Spleen (tissue), 7 donors: ENCODE measurements at regions not wholly inside any gene's neighbourhood (a gene's known extent, or its start where the extent isn't known, plus 50 kb on each side); places are given as distances from the start of the nearest gene placed in this dataset.

Experiments used
- CTCF ChIP-seq, 11 experiments: fragments of 200-600 bp in 7 of 11; fragments of 450-650 bp in 4 of 11; sonication (generic) in 4 of 11; IDR thresholded peaks in 8 of 11; conservative IDR thresholded peaks in 3 of 11; 1 replicate in 7 of 11; 2 replicates in 4 of 11; pipeline versions ENCODE4 v1.4.0 to v1.8.0; 2016 to 2021; ENCODE audit warnings: antibody characterized with exemption in 11 of 11, inconsistent platforms in 4 of 11, mild to moderate bottlenecking in 1 of 11
- POLR2A ChIP-seq, 3 donors: fragments of 450-650 bp; IDR thresholded peaks; one replicate each; pipeline ENCODE4 v1.5.1; 2017; ENCODE audit warnings: antibody characterized with exemption in 3 of 3, mild to moderate bottlenecking in 1 of 3
- POLR2AphosphoS5 ChIP-seq, 3 donors: sonication (generic); formaldehyde crosslinking; IDR thresholded peaks; one replicate each; pipeline ENCODE4 v1.5.1; 2017; ENCODE audit warnings: antibody characterized with exemption in 3 of 3
- donor health status: DM: no; HTN: no; CAD: no; lungs with moderate emphysema.
- donor health status: DM: no; HTN: no; CAD: no.
- donor health status: DM: no; HTN: no; CAD: no.

DNA sequence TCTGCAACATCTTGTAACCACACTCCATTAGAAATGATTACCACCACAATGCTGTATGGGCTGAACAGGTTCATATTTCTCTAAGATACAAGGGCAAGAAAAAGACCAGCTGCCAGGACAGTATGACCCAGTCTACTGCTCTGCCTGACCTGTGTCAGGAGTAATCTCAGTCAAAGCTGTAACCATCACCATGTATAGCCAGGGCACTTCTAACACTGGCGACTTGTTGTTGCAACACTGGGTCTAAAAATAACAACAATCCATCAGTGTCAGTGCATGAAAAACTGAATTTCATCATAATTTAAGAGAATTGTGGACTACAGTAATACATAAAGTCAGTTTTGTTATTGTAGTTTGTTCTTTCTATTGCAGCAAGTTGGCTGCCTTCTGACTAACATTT lies 738.6 kb upstream of the ADGRB3 start:
- TF ChIP-seq POLR2A (IDR thresholded peaks at IDR 0.05): no peak
- no peak for TF ChIP-seq CTCF (IDR thresholded peaks at IDR 0.05 in 8 of 11, conservative IDR thresholded peaks at IDR 0.05 in 3 of 11)
- no peak for TF ChIP-seq POLR2AphosphoS5 (IDR thresholded peaks at IDR 0.05)
